ENCODE measurements at regions not wholly inside any gene's neighbourhood (a gene's known extent, or its start where the extent isn't known, plus 50 kb on each side); places are given as distances from the start of the nearest gene placed in this dataset.

- Histone ChIP-seq H3K4me1 (replicated peaks; ENCODE audit: insufficient read depth) (no peaks in the 10 kb centered on the region; the same call in 1 of the 2 replicates), H3F3A (ENCODE audit: insufficient read depth, low read depth) (no peaks in the 10 kb centered on the region), H3K4me2 (no peak overlapping the region), H3K27me3 (ENCODE audit: insufficient read depth, low read depth) (no peaks in the 10 kb centered on the region), H3K27ac (no peak overlapping the region), H3K36me3 (ENCODE audit: low read depth) (no peaks in the 10 kb centered on the region), H2AFZ (no peak overlapping the region), H3K9me3 (ENCODE audit: insufficient read depth, low read depth) (no peaks in the 10 kb centered on the region), H4K20me1 (ENCODE audit: insufficient read depth) (no peaks in the 10 kb centered on the region), H3K9me2 (ENCODE audit: insufficient read depth) (no peaks in the 10 kb centered on the region; the same call in 1 of the 2 replicates), H3K4me3 (no peak overlapping the region), H3K79me2 (ENCODE audit: low read depth) (no peaks in the 10 kb centered on the region)
- no TSS peak for BruUV-seq (replicated peaks)
- ChIA-PET POLR2A (ENCODE audit: unreplicated experiment) (no interaction called here), CTCF (interaction anchor here (0.7 to 1.0 kb wide), 5 partner anchors 9 to 1001 kb away, joined by 3 to 15 read pairs (median 4); no protein-coding TSS in a partner anchor)
- peak; percentile 60 for TF ChIP-seq CTCF (conservative IDR thresholded peaks at IDR 0.05)
- TF ChIP-seq EZH2 (IDR thresholded peaks at IDR 0.05; ENCODE audit: low read depth): no peak
- intact Hi-C loops (cut with micrococcal nuclease; ENCODE audit: unreplicated experiment): loop anchor here (1.0 kb wide), 1 partner anchor 757 kb away; no protein-coding TSS in a partner anchor
- DNase-seq: no peak
These were observed 499.3 kb upstream of the CT83 start for GRCh38 chrX:116961872-116962582.

GRCh38 chrX:116930311-116930710 lies 467.5 kb upstream of the CT83 start:
- no TSS peak for BruUV-seq (replicated peaks)
- H3K79me2 ChIP-seq (ENCODE audit: low read depth): no peaks in the 10 kb centered on the region
- no peaks in the 10 kb centered on the region for H4K20me1 ChIP-seq (ENCODE audit: insufficient read depth)
- no peak overlapping the region for H3K4me3 ChIP-seq
- H3K27me3 ChIP-seq (ENCODE audit: insufficient read depth, low read depth): no peaks in the 10 kb centered on the region
- no peak overlapping the region for H3K27ac ChIP-seq
- intact Hi-C loops (cut with micrococcal nuclease; ENCODE audit: unreplicated experiment): no loop called here
- no peaks in the 10 kb centered on the region for H3K4me1 ChIP-seq (replicated peaks; ENCODE audit: insufficient read depth)
- H3K9me2 ChIP-seq (ENCODE audit: insufficient read depth): no peaks in the 10 kb centered on the region
- H3K36me3 ChIP-seq (ENCODE audit: low read depth): no peaks in the 10 kb centered on the region
- H3K4me2 ChIP-seq: no peak overlapping the region
- POLR2A ChIA-PET (ENCODE audit: unreplicated experiment): no interaction called here
- no peaks in the 10 kb centered on the region for H3K9me3 ChIP-seq (ENCODE audit: insufficient read depth, low read depth)
- CTCF ChIA-PET: no interaction called here
- no peaks in the 10 kb centered on the region for H3F3A ChIP-seq (ENCODE audit: insufficient read depth, low read depth)
- TF ChIP-seq CTCF (conservative IDR thresholded peaks at IDR 0.05): no peak
- TF ChIP-seq EZH2 (IDR thresholded peaks at IDR 0.05; ENCODE audit: low read depth): no peak
- DNase-seq: no peak
- H2AFZ ChIP-seq: no peak overlapping the region

GRCh38 chrX:116897526-116897925 lies 434.8 kb upstream of the CT83 start:
- no peaks in the 10 kb centered on the region for H4K20me1 ChIP-seq (ENCODE audit: insufficient read depth)
- TF ChIP-seq EZH2 (IDR thresholded peaks at IDR 0.05; ENCODE audit: low read depth) (no peak), CTCF (conservative IDR thresholded peaks at IDR 0.05) (no peak)
- no peaks in the 10 kb centered on the region for H3K4me1 ChIP-seq (replicated peaks; ENCODE audit: insufficient read depth)
- no peaks in the 10 kb centered on the region for H3K79me2 ChIP-seq (ENCODE audit: low read depth)
- no peaks in the 10 kb centered on the region for H3K27me3 ChIP-seq (ENCODE audit: insufficient read depth, low read depth)
- no peak for DNase-seq
- no peaks in the 10 kb centered on the region for H3K36me3 ChIP-seq (ENCODE audit: low read depth)
- intact Hi-C loops (cut with micrococcal nuclease; ENCODE audit: unreplicated experiment): no loop called here
- H3F3A ChIP-seq (ENCODE audit: insufficient read depth, low read depth): no peaks in the 10 kb centered on the region
- H3K9me3 ChIP-seq (ENCODE audit: insufficient read depth, low read depth): no peaks in the 10 kb centered on the region
- H3K9me2 ChIP-seq (ENCODE audit: insufficient read depth): no peaks in the 10 kb centered on the region
- H3K27ac ChIP-seq: no peak overlapping the region
- ChIA-PET POLR2A (ENCODE audit: unreplicated experiment) (no interaction called here), CTCF (no interaction called here)
- no TSS peak for BruUV-seq (replicated peaks)
- no peak overlapping the region for H3K4me3 ChIP-seq
- H3K4me2 ChIP-seq: no peak overlapping the region
- no peak overlapping the region for H2AFZ ChIP-seq
